ENCODE measurements at regions not wholly inside any gene's neighbourhood (a gene's known extent, or its start where the extent isn't known, plus 50 kb on each side); places are given as distances from the start of the nearest gene placed in this dataset.

DNA sequence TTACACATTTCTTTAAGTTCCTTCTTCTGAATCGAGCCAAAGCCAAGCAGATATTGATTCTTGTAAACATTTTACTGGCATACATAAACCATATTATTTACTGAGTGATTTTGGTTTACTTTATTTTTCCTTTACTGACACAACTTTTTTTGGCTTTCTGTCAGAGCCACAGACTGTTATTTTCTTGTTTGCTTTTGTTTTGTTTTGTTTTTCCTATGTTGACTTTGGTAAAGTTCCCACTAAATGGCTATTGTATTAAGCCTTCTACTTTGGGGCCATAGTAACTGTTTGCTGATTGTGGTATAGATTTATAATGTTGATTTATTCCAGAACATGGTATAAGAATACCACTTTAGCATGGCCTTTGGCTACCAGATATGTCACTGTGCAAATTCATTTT is 419.4 kb downstream of the DCDC2C start:
- Histone ChIP-seq H3K36me3 (replicated peaks) (no peaks in the 10 kb centered on the region), H3K4me3 (ENCODE audit: low read depth, low read length) (no peak overlapping the region), H3K27me3 (replicated peaks) (no peaks in the 10 kb centered on the region), H3K27ac (no peak overlapping the region)
- TF ChIP-seq, protein P1, sequence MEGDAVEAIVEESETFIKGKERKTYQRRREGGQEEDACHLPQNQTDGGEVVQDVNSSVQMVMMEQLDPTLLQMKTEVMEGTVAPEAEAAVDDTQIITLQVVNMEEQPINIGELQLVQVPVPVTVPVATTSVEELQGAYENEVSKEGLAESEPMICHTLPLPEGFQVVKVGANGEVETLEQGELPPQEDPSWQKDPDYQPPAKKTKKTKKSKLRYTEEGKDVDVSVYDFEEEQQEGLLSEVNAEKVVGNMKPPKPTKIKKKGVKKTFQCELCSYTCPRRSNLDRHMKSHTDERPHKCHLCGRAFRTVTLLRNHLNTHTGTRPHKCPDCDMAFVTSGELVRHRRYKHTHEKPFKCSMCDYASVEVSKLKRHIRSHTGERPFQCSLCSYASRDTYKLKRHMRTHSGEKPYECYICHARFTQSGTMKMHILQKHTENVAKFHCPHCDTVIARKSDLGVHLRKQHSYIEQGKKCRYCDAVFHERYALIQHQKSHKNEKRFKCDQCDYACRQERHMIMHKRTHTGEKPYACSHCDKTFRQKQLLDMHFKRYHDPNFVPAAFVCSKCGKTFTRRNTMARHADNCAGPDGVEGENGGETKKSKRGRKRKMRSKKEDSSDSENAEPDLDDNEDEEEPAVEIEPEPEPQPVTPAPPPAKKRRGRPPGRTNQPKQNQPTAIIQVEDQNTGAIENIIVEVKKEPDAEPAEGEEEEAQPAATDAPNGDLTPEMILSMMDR (IDR thresholded peaks at IDR 0.05; ENCODE audit: low read depth, low read length, missing control alignments) = no peak
- in situ Hi-C loops (cut with HindIII; ENCODE audit: low pct_ligation_motif_present, low sequenced_read_pairs) = no loop called here
- DNase-seq = no peak

DNA sequence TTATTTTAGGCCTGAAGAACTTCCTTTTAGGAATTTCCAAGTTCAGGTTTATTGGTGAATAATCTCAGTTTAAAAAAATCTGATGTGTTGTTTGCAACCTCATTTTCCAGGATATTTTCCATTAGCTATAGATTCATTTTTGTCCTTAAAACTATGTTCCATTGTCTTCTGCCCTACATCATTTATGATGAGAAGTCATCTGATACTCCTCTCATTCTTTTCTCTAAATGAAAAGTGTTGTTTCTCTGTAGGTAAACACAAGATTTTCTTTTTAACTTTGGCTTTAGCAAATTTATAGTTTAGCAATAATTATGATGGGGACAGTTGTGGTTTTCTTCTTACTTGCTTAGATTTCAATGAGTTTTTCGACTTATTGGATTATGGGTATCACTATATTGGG is 427.3 kb downstream of the DCDC2C start:
- TF ChIP-seq, protein P1 (IDR thresholded peaks at IDR 0.05; ENCODE audit: low read depth, low read length, missing control alignments) = no peak
- Histone ChIP-seq H3K36me3 (replicated peaks) (no peaks in the 10 kb centered on the region), H3K27ac (no peak overlapping the region), H3K27me3 (replicated peaks) (no peaks in the 10 kb centered on the region), H3K4me3 (ENCODE audit: low read depth, low read length) (no peak overlapping the region)
- no peak for DNase-seq
- in situ Hi-C loops (cut with HindIII; ENCODE audit: low pct_ligation_motif_present, low sequenced_read_pairs) = no loop called here

DNA sequence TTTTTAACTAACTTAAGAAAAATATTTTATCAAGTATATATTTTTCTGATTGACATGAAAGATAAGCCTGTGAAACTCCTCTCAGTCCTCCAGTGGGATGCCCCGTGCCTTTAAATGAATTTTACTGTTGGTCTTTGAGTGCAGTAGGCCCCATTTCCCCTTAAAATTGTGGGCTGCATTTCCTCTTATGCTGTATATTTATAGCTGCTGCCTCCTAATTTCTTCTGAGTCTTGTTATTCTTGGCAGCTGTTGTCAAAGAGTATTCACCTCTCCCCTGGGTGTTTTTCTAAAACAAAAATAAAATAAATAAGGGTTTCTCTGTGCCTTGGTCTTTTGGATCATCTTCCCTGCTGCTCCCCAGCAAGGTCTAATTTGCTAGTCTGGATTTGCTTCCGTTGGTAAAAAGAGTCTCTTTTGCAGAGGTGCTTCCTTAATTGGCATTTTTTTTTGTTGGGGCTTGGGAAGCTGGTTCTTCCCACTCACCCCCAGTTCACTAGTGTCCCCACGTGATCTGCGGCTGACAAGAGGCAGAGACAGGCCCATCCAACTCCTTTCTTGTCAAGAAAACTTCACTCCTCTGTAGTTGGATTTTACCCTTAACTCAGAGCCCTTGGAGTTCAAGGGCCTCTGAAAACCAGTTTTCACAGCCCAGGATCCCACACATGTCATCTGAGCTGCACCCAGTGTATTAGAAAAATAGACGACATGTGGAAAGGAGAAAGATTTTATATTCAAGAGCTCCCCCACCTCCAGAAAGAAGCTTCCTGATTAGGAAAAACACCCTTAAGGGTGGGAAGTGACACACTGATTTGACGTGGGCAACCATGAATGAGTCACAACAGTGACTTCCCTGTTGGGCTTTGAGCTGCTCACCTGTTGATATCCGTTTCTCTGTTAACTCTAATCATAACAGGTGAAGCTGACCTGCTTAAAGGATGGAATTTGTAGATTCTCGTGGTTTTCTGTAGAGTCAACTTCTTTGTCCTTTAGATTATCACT is 431.5 kb downstream of the DCDC2C start:
- TF ChIP-seq, protein P1 (IDR thresholded peaks at IDR 0.05; ENCODE audit: low read depth, low read length, missing control alignments) = no peak
- no peak overlapping the region for H3K4me3 ChIP-seq (ENCODE audit: low read depth, low read length)
- H3K27me3 ChIP-seq (replicated peaks) = no peaks in the 10 kb centered on the region
- no peak overlapping the region for H3K27ac ChIP-seq
- H3K36me3 ChIP-seq (replicated peaks) = no peaks in the 10 kb centered on the region
- DNase-seq = no peak
- in situ Hi-C loops (cut with HindIII; ENCODE audit: low pct_ligation_motif_present, low sequenced_read_pairs) = no loop called here

DNA sequence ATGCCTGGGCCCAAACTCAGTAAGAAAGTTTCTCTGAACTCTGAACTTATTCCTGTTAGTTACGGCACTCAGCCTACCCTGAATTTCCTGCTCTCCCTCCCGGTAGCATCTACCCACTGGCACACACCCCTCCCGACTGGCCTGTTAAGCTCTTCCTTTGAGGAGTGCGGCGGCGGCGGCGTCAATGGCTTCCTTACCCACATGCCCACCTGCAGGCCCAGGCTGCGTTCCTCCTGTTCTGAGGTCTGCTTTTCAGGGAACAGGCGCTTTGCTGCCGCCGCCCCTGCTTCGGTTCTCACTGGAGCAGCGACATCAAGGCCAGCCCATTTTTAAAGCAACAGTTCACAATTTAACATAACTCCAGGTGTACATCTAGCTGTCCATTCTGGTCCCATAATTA is 432.4 kb downstream of the DCDC2C start:
- no peaks in the 10 kb centered on the region for H3K27me3 ChIP-seq (replicated peaks)
- in situ Hi-C loops (cut with HindIII; ENCODE audit: low pct_ligation_motif_present, low sequenced_read_pairs) = no loop called here
- no peak for DNase-seq
- H3K4me3 ChIP-seq (ENCODE audit: low read depth, low read length) = no peak overlapping the region
- H3K36me3 ChIP-seq (replicated peaks) = no peaks in the 10 kb centered on the region
- TF ChIP-seq, protein P1 (IDR thresholded peaks at IDR 0.05; ENCODE audit: low read depth, low read length, missing control alignments) = no peak
- no peak overlapping the region for H3K27ac ChIP-seq

DNA sequence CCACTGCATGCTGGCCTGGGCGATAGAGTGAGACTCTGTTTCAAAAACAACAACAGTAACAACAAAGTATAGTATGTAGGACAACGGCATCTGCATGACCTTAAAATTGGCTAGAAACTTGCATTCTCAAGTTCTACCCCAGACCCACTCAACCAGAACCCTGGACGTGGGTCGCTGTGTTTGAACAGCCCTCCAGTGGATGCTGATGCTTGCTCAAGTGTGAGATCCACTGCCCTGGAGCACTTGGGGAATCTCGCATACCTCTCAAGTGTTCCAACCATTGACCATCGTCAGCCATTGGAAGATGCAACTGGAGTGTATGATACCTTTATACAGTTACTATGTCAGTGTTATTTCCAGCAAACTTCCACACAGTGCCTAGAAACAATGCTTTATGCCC is 435.9 kb downstream of the DCDC2C start:
- TF ChIP-seq, protein P1 (IDR thresholded peaks at IDR 0.05; ENCODE audit: low read depth, low read length, missing control alignments) = no peak
- in situ Hi-C loops (cut with HindIII; ENCODE audit: low pct_ligation_motif_present, low sequenced_read_pairs) = no loop called here
- Histone ChIP-seq H3K27me3 (replicated peaks) (no peaks in the 10 kb centered on the region), H3K27ac (no peak overlapping the region), H3K36me3 (replicated peaks) (no peaks in the 10 kb centered on the region), H3K4me3 (ENCODE audit: low read depth, low read length) (no peak overlapping the region)
- no peak for DNase-seq
